Gastrocnemius medialis (tissue), 4 donors: ENCODE measurements at regions not wholly inside any gene's neighbourhood (a gene's known extent, or its start where the extent isn't known, plus 50 kb on each side); places are given as distances from the start of the nearest gene placed in this dataset.

ENCODE experiments used
- POLR2A ChIP-seq, 2 donors: fragments of 450-650 bp; IDR thresholded peaks; one replicate each; pipeline ENCODE4 v1.6.1; 2017; ENCODE audit warnings: antibody characterized with exemption in 2 of 2, mild to moderate bottlenecking in 2 of 2, moderate library complexity in 2 of 2
- TF ChIP-seq, protein P1 (sequence below), 5 experiments: fragments of 450-650 bp in 3 of 5; fragments of 200-600 bp in 2 of 5; sonication (generic) in 2 of 5; IDR thresholded peaks in 4 of 5; conservative IDR thresholded peaks in 1 of 5; 1 replicate in 4 of 5; 2 replicates in 1 of 5; pipeline ENCODE4 v1.5.1; 2016 to 2019; ENCODE audit warnings: antibody characterized with exemption in 5 of 5, mild to moderate bottlenecking in 3 of 5, moderate library complexity in 3 of 5

DNA sequence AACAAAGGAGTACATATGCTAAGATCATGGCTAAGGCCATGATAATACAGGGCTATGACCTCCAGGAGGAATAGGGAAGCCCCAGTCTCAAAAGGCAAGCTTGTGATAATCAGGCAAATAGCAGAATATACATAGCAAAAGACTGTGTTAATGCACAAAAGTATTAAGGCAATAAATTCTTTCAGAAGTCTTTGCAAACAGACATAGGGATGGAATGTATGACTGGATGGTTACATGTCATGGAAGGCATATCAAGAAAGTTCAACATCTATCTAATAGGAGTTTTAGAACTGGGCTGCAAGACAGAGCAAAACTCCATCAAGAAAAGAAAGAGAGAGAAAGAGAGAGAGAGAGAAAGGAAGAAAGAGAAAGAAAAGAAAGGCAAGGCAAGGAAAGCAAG lies 264.5 kb upstream of the CDH6 start:
- TF ChIP-seq, protein P1, sequence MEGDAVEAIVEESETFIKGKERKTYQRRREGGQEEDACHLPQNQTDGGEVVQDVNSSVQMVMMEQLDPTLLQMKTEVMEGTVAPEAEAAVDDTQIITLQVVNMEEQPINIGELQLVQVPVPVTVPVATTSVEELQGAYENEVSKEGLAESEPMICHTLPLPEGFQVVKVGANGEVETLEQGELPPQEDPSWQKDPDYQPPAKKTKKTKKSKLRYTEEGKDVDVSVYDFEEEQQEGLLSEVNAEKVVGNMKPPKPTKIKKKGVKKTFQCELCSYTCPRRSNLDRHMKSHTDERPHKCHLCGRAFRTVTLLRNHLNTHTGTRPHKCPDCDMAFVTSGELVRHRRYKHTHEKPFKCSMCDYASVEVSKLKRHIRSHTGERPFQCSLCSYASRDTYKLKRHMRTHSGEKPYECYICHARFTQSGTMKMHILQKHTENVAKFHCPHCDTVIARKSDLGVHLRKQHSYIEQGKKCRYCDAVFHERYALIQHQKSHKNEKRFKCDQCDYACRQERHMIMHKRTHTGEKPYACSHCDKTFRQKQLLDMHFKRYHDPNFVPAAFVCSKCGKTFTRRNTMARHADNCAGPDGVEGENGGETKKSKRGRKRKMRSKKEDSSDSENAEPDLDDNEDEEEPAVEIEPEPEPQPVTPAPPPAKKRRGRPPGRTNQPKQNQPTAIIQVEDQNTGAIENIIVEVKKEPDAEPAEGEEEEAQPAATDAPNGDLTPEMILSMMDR (IDR thresholded peaks at IDR 0.05 in 4 of 5, conservative IDR thresholded peaks at IDR 0.05 in 1 of 5): no peak
- TF ChIP-seq POLR2A (IDR thresholded peaks at IDR 0.05): no peak
